HG03571 (cell line): ENCODE measurements at regions not wholly inside any gene's neighbourhood (a gene's known extent, or its start where the extent isn't known, plus 50 kb on each side); places are given as distances from the start of the nearest gene placed in this dataset.
"Not testable (repeated sequence)": the region's sequence is repeated elsewhere in the genome, so short reads cannot be mapped to it uniquely, and the experiment has no call there.

Experiments used
- ATAC-seq: cut with Tn5 transposase; IDR thresholded peaks from one replicate; pipeline ENCODE4 v1.9.1; 2021; ENCODE audit not compliant: unreplicated experiment

DNA sequence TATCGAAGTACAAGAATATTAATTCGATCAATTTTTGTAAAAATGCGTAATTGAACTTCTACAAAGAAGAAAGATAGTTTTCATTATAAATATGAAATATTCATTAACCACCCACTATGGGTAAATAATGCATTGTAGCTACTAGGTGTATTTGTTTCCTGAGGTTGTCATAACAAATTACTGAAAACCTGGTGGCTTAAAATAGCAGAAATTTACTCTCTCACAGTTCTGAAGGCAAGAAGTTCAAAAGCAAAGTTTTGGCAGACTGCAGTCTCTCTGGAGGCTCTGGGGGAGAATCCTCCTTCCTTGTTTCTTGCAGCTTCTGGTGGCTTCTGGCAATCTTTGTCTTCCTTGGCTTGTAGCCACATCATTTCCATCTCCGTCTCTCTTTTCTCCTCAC lies 99.2 kb upstream of the MIR17HG start:
- no peak for ATAC-seq

DNA sequence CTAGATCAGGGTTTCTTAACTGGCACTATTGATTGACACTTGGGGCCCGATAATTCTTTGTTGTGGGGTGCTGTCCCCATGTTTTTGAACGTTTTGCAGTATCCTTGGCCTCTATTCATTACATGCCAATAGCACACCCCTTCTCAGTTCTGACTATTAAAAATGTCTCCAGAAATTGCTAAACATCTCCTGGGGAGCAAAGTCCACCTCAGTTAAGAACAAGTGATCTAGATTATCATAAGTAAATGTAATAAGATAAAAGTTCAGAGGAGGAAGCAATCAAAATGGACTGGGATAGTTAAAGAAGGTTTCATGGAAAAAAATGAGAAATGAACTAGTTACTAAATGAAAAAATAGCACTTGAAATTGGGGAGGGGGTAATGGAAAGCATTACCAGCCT lies 98.1 kb upstream of the MIR17HG start:
- no peak for ATAC-seq

DNA sequence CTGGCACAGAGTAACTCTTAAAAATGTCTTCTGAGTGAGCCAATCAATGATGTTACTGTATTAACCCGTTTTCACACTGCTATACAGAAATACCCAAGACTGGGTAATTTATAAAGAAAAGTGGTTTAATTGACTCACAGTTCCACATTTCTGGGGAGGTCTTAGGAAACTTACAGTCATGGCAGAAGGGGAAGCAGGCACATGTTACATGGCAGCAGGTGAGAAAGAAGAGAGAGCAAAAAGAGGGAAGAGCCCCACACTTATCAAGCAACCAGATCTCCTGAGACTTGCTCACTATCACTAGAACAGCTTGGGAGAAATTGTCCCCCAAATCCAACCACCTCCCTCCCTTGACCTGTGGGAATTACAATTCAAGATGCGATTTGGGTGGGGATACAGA lies 97.6 kb upstream of the MIR17HG start:
- ATAC-seq: no peak

GRCh38 chr13:91251573-91251972 lies 95.9 kb upstream of the MIR17HG start:
- not testable (repeated sequence) for ATAC-seq

- no peak for ATAC-seq
Measured at GRCh38 chr13:91264484-91264883, 83.0 kb upstream of the MIR17HG start.

GRCh38 chr13:91269237-91269636 lies 78.2 kb upstream of the MIR17HG start:
- ATAC-seq: no peak

GRCh38 chr13:91270031-91270430 lies 77.5 kb upstream of the MIR17HG start:
- ATAC-seq: no peak

- no peak for ATAC-seq
Measured at GRCh38 chr13:91272235-91272777, 75.2 kb upstream of the MIR17HG start.

GRCh38 chr13:91273675-91274074 lies 73.8 kb upstream of the MIR17HG start:
- no peak for ATAC-seq

DNA sequence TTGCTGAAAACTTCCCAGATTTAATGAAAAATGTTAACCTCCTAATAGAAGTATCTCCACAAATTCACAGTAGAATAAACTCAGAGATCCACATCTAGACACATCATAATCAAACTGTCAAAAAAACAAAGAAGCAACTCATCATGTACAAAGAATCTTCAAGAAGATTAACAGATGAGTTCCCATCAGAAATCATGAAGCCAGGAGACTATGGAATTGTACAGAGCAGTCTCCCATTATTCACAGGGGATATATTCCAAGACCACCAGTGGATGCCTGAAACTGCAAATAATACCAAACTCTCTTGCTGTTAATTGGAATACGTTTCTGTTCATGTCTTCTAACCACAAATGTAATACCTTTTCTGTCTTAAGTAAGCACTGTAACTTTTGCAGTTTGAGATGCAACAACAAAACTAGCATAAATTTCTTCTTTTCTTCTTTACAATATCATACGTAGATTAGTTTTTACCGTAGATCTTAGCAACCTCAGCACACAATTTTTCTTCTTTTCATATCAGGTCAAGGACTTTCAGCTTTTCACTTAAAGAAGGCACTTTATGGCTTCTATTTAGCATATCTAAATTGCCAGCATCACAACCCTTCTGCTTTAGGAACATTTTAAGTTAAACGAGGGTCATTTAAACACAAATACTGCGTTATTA lies 70.3 kb upstream of the MIR17HG start:
- ATAC-seq: no peak

GRCh38 chr13:91278291-91278690 lies 69.2 kb upstream of the MIR17HG start:
- ATAC-seq: no peak

DNA sequence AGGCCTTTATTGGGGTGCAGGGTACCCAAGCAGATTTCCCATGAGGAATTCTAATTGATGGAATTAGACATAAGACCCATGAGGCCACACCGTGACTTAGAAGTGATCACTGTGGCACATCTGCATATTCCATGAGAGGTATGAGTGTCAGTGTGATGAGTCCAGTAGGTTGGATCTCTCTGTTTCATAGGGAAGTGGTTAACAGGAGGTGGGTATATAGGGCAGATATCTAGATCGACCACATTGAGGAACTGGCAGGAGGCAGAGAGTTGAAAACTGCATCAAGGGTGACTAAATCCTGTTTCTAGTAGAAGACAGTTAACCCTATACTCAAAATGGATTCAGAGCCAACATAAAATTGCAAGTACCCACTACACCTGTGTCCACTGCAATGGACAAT lies 68.6 kb upstream of the MIR17HG start:
- ATAC-seq: no peak

GRCh38 chr13:91280801-91281200 lies 66.7 kb upstream of the MIR17HG start:
- no peak for ATAC-seq

GRCh38 chr13:91284335-91284734 lies 63.2 kb upstream of the MIR17HG start:
- ATAC-seq: no peak

DNA sequence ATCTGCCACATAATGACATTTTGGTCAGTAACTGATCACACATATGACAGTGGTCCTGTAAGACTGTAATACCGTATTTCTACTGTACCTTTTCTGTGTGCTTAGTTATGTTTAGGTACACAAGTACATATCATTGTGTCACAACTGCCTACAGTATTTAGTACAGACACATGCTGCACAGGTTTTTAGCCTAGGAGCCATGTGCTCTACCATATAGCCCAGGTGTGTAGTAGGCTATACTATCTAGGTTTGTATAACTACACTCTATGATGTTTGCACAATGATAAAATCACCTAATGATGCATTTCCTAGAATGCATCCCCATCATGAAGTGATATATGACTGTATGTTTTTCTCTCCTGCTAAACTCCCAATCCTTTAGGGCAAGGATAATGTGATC lies 61.2 kb upstream of the MIR17HG start:
- ATAC-seq: no peak

GRCh38 chr13:91291078-91291477 lies 56.4 kb upstream of the MIR17HG start:
- ATAC-seq: no peak

DNA sequence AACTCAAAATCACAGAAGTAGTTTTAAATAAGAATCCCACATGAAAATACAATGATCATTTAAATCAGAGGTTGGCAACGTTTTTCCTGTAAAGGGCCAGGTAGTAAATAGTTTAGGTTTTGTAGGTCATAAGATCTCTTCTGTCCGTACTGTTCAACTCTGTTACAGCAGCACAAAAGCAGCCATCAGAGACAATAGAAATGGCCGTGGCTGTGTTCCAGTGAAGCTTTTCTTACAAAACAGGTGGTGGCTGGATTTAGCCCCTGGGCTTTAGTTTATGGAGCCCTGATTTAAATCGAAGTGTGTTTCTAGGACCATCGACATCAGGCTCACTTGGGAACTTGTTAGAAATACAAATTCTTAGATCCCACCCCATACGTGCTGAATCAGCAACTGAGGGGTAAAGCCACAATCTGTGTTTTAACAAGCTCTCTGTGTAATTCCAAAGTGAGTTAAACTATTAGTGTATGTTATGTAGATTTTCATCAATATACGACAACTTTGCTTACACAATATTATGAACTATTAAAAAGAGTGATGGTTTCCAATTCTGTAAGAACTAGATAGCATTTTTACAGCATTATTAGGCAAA lies 54.8 kb upstream of the MIR17HG start:
- ATAC-seq: no peak

DNA sequence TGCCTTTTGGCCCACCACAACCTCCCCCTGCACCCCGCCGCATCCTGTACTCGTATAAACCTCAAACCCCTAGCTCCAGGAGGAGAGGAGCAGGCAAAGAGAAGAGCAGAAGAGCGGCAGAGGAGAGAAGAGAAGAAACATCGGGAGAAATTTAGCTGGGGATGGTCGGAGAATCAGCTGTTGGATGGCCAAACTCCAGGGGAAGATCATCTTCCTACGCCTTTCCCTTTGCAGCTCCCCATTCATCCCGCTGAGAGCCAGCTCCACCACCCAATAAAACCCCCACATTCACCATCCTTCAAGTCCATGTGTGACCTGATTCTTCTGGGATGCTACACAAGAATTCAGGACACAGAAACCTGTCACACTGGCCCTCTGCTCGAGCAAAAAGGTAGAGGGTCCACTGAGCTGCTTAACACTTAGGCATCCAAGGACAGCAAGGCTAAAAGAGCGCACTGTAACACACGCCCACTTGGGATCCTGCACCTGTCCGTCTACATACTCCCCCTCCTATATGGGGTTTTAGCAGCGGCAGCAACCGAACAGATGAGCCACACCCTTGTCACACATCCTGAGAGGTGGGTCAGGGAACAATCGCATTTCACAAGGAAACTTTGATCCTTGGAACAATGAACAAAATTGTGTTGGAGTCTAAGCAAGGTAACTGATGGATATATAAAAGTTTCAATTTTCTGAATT lies 51.6 kb upstream of the MIR17HG start:
- no peak for ATAC-seq

- ATAC-seq: no peak
Measured at GRCh38 chr13:91297503-91297902, 50.0 kb upstream of the MIR17HG start.
